Hindlimb muscle (tissue), 1 donor: ENCODE measurements at regions not wholly inside any gene's neighbourhood (a gene's known extent, or its start where the extent isn't known, plus 50 kb on each side); places are given as distances from the start of the nearest gene placed in this dataset.

ENCODE experiments used
- DNase-seq: peaks from one replicate; pipeline ENCODE4 v3.0.0-alpha.2; 2013

- DNase-seq: no peak
Observed at GRCh38 chr6:90401933-90402830, 105.5 kb upstream of the BACH2 start.

GRCh38 chr6:90399970-90400369 lies 103.3 kb upstream of the BACH2 start:
- DNase-seq: no peak

- DNase-seq: no peak
Observed at GRCh38 chr6:90397929-90398674, 101.5 kb upstream of the BACH2 start.

GRCh38 chr6:90397047-90397446 lies 100.4 kb upstream of the BACH2 start:
- DNase-seq: no peak

- DNase-seq: peak; percentile 61
Observed at GRCh38 chr6:90393232-90393884, 96.7 kb upstream of the BACH2 start.

GRCh38 chr6:90390379-90390778 lies 93.7 kb upstream of the BACH2 start:
- DNase-seq: no peak

GRCh38 chr6:90388395-90388794 lies 91.8 kb upstream of the BACH2 start:
- no peak for DNase-seq

GRCh38 chr6:90387826-90388225 lies 91.2 kb upstream of the BACH2 start:
- no peak for DNase-seq

- no peak for DNase-seq
Observed at GRCh38 chr6:90387383-90387775, 90.7 kb upstream of the BACH2 start.

- DNase-seq: no peak
Observed at GRCh38 chr6:90386399-90387382, 90.0 kb upstream of the BACH2 start.

GRCh38 chr6:90385759-90386313 lies 89.2 kb upstream of the BACH2 start:
- no peak for DNase-seq

- no peak for DNase-seq
Observed at GRCh38 chr6:90384720-90385119, 88.1 kb upstream of the BACH2 start.

- DNase-seq: no peak
Observed at GRCh38 chr6:90383196-90383822, 86.7 kb upstream of the BACH2 start.

- DNase-seq: no peak
Observed at GRCh38 chr6:90382760-90383159, 86.1 kb upstream of the BACH2 start.

GRCh38 chr6:90375681-90376439 lies 79.2 kb upstream of the BACH2 start:
- no peak for DNase-seq

- no peak for DNase-seq
Observed at GRCh38 chr6:90374201-90374600, 77.6 kb upstream of the BACH2 start.

GRCh38 chr6:90372885-90373284 lies 76.2 kb upstream of the BACH2 start:
- no peak for DNase-seq

GRCh38 chr6:90372450-90372849 lies 75.8 kb upstream of the BACH2 start:
- no peak for DNase-seq

GRCh38 chr6:90370493-90370959 lies 73.9 kb upstream of the BACH2 start:
- no peak for DNase-seq

GRCh38 chr6:90369651-90370050 lies 73.0 kb upstream of the BACH2 start:
- DNase-seq: no peak
